ENCODE measurements at regions not wholly inside any gene's neighbourhood (a gene's known extent, or its start where the extent isn't known, plus 50 kb on each side); places are given as distances from the start of the nearest gene placed in this dataset.
"Not testable (repeated sequence)": the region's sequence is repeated elsewhere in the genome, so short reads cannot be mapped to it uniquely, and the experiment has no call there.

DNA sequence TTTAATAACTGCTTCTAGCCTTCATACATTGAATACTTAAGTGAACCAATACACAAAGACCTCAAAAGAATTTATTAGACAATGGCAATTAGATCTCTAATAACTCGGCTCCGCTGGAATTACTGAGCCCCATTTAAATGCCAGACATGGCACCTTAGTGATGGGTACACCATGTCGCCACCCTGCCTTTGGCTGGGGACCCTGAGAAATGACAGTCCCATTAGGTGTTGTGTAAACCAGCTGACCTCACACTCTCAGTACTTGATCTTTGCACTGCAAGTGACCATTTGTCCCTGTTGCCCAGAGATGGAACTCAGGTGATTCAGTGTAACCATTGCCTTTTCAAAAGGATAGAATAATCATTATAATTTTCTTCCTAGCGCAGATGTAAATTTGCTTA, 144.6 kb upstream of the SMARCAD1 start:
- no peaks in the 10 kb centered on the region for H3K36me3 ChIP-seq (ENCODE audit: control insufficient read depth, insufficient read depth, low read length)
- no peak overlapping the region for H3K4me3 ChIP-seq (ENCODE audit: low read depth, low read length)
- no peaks in the 10 kb centered on the region for H3K27me3 ChIP-seq (ENCODE audit: control insufficient read depth, insufficient read depth, low read length)
- no peak for DNase-seq (ENCODE audit: low read depth)
- TF ChIP-seq, protein P1, sequence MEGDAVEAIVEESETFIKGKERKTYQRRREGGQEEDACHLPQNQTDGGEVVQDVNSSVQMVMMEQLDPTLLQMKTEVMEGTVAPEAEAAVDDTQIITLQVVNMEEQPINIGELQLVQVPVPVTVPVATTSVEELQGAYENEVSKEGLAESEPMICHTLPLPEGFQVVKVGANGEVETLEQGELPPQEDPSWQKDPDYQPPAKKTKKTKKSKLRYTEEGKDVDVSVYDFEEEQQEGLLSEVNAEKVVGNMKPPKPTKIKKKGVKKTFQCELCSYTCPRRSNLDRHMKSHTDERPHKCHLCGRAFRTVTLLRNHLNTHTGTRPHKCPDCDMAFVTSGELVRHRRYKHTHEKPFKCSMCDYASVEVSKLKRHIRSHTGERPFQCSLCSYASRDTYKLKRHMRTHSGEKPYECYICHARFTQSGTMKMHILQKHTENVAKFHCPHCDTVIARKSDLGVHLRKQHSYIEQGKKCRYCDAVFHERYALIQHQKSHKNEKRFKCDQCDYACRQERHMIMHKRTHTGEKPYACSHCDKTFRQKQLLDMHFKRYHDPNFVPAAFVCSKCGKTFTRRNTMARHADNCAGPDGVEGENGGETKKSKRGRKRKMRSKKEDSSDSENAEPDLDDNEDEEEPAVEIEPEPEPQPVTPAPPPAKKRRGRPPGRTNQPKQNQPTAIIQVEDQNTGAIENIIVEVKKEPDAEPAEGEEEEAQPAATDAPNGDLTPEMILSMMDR (IDR thresholded peaks at IDR 0.05; ENCODE audit: insufficient read depth, low read length, poor library complexity, severe bottlenecking) = no peak

DNA sequence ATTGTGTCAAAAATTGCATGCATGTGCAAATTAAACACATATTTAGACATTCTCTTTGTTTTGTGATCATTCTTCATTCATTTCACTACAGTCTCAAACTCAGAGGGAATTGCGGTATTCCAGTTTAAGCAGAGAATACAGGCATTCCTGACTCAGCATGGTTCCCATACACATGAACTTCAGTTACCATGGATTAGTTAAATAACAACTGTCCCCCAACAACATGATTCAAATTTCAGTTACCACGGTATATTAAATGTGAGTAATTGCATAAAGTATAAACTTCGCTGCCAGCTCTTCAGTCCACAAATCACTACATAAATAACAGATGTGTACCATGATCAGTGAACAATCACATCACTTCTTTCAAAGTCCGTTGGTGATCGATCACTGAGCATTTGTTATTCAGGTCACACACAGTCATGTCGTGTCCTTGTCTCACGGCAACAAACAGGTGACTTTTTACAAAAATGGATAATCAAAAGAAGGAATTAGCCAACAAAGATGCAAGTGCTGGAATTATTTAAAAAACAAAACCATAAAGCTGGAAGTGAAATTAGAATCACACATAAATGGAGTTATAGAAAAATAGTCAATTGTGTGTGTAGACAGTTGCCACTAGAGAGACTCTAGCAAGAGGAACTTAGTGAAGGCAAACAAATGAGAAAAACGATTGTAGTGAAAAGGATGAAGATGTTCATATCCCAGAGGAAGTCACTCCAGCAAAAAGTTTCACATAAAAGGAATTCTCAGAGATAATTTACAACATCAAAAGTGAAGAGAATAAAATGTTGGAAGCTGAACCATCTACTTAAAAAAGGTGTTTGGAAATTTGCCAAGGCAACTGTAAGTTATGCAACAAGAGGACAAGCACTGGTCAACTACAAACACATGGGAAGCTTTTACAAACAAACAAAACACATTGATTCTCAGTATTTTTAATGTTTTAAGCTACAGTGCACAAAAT, 138.6 kb upstream of the SMARCAD1 start:
- DNase-seq (ENCODE audit: low read depth) = no peak
- Histone ChIP-seq H3K4me3 (ENCODE audit: low read depth, low read length) (no peak overlapping the region), H3K36me3 (ENCODE audit: control insufficient read depth, insufficient read depth, low read length) (no peaks in the 10 kb centered on the region), H3K27me3 (ENCODE audit: control insufficient read depth, insufficient read depth, low read length) (no peaks in the 10 kb centered on the region)
- TF ChIP-seq, protein P1 (IDR thresholded peaks at IDR 0.05; ENCODE audit: insufficient read depth, low read length, poor library complexity, severe bottlenecking) = no peak

DNA sequence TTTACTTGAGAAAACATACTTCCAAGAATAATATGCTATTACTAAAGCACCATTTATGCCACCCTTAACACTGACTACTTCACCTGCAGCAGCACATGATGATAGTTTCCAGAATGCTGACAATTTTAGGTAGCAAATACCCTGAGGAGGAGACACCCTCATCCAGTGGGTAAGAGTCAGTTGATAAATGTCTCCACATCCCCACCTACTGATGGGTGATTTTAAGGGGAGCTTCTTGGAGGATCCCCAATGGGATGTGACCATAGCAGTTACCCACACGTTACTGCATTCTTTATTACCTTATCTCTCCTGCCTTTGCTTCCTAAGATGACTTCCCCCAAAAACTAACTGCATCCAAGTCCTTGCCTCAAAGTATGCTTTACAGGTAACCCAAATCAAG, 131.2 kb upstream of the SMARCAD1 start:
- TF ChIP-seq, protein P1 (IDR thresholded peaks at IDR 0.05; ENCODE audit: insufficient read depth, low read length, poor library complexity, severe bottlenecking) = no peak
- no peaks in the 10 kb centered on the region for H3K36me3 ChIP-seq (ENCODE audit: control insufficient read depth, insufficient read depth, low read length)
- DNase-seq (ENCODE audit: low read depth) = no peak
- no peak overlapping the region for H3K4me3 ChIP-seq (ENCODE audit: low read depth, low read length)
- H3K27me3 ChIP-seq (ENCODE audit: control insufficient read depth, insufficient read depth, low read length) = no peaks in the 10 kb centered on the region

DNA sequence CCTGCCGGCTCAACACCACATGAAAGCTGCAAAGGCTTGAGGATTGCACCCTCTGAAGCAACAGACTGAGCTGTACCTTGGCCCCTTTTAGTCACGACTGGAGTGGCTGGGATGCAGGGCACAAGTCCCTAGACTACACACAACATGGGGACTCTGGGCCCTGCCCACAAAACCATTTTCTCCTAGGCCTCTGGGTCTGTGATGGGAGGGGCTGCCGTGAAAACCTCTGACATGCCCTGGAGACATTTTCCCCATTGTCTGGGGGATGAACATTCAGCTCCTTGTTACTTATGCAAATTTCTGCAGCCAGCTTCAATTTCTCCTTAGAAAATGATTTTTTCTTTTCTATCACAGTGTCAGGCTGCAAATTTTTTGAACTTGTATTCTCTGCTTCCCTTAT, 123.5 kb upstream of the SMARCAD1 start:
- no peak for DNase-seq (ENCODE audit: low read depth)
- TF ChIP-seq, protein P1 (IDR thresholded peaks at IDR 0.05; ENCODE audit: insufficient read depth, low read length, poor library complexity, severe bottlenecking) = no peak
- H3K4me3 ChIP-seq (ENCODE audit: low read depth, low read length) = no peak overlapping the region
- H3K27me3 ChIP-seq (ENCODE audit: control insufficient read depth, insufficient read depth, low read length) = no peaks in the 10 kb centered on the region
- H3K36me3 ChIP-seq (ENCODE audit: control insufficient read depth, insufficient read depth, low read length) = no peaks in the 10 kb centered on the region

DNA sequence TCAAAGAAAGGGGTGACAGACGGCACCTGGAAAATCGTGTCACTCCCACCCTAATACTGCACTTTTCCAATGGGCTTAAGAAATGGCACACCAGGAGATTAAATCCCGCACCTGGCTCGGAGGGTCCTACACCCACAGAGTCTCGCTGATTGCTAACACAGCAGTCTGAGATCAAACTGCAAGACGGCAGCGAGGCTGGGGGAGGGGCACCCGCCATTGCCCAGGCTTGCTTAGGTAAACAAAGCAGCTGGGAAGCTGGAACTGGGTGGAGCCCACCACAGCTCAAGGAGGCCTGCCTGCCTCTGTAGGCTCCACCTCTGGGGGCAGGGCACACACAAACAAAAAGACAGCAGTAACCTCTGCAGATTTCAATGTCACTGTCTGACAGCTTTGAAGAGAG, 108.5 kb upstream of the SMARCAD1 start:
- not testable (repeated sequence) for DNase-seq (ENCODE audit: low read depth); H3K4me3 ChIP-seq (ENCODE audit: low read depth, low read length); H3K36me3 ChIP-seq (ENCODE audit: control insufficient read depth, insufficient read depth, low read length); H3K27me3 ChIP-seq (ENCODE audit: control insufficient read depth, insufficient read depth, low read length)

DNA sequence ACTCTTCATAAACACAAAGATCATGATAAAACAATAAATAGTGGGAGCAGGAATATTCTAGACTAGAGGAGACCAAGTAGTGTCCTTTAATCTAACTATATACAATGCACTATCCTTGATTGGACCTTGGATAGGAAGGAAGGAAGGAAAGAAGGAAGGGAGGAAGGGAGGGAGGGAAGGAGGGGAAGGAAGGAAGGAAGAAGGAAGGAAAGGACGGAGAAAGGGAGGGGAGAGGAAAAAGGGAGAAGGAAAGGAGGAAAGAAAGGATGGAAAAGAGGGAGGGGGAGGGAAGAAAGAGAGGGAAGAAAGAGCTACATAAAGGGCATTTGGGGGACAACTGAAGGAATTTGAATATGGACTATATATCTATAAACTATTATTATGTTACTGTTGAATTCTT, 95.0 kb upstream of the SMARCAD1 start:
- DNase-seq (ENCODE audit: low read depth) = no peak

More for the DNA sequence above, 95.0 kb upstream of the SMARCAD1 start:
- Histone ChIP-seq H3K4me3 (ENCODE audit: low read depth, low read length) (no peak overlapping the region), H3K36me3 (ENCODE audit: control insufficient read depth, insufficient read depth, low read length) (no peaks in the 10 kb centered on the region), H3K27me3 (ENCODE audit: control insufficient read depth, insufficient read depth, low read length) (no peaks in the 10 kb centered on the region)
- TF ChIP-seq, protein P1 (IDR thresholded peaks at IDR 0.05; ENCODE audit: insufficient read depth, low read length, poor library complexity, severe bottlenecking) = no peak
